ENCODE measurements at regions not wholly inside any gene's neighbourhood (a gene's known extent, or its start where the extent isn't known, plus 50 kb on each side); places are given as distances from the start of the nearest gene placed in this dataset.

DNA sequence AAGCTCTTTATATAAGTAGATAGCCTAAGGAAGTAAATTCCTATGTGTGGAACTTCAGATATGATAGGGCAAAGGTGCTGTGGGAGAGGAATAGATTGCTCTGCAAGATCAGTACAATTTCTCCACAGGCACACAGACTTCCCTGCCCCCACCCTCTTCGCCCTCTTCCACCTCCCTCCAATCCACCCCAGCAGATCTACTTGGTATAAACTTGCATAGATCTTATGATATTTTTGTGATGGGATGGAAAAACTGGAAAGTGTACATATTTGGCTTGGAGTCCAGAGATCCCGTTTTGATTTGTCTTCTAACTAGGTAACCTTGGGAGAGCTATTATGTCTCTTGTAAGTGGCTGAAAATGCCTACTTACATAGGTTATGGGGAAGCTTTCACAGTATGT, 586.3 kb upstream of the USP24 start:
- Histone ChIP-seq H3K9me3 (ENCODE audit: control insufficient read depth, insufficient read depth, low read length) (no peaks in the 10 kb centered on the region), H3K27me3 (ENCODE audit: control insufficient read depth, insufficient read depth, low read length) (no peaks in the 10 kb centered on the region), H3K4me3 (ENCODE audit: low read depth, low read length) (no peak overlapping the region), H3K27ac (ENCODE audit: low read depth, low read length) (no peak overlapping the region)
- ChIA-PET CTCF (no interaction called here), POLR2A (no interaction called here)
- DNase-seq (ENCODE audit: low read depth, low spot score): no peak
- TF ChIP-seq, protein P1, sequence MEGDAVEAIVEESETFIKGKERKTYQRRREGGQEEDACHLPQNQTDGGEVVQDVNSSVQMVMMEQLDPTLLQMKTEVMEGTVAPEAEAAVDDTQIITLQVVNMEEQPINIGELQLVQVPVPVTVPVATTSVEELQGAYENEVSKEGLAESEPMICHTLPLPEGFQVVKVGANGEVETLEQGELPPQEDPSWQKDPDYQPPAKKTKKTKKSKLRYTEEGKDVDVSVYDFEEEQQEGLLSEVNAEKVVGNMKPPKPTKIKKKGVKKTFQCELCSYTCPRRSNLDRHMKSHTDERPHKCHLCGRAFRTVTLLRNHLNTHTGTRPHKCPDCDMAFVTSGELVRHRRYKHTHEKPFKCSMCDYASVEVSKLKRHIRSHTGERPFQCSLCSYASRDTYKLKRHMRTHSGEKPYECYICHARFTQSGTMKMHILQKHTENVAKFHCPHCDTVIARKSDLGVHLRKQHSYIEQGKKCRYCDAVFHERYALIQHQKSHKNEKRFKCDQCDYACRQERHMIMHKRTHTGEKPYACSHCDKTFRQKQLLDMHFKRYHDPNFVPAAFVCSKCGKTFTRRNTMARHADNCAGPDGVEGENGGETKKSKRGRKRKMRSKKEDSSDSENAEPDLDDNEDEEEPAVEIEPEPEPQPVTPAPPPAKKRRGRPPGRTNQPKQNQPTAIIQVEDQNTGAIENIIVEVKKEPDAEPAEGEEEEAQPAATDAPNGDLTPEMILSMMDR (IDR thresholded peaks at IDR 0.05; ENCODE audit: low read depth, low read length): no peak

DNA sequence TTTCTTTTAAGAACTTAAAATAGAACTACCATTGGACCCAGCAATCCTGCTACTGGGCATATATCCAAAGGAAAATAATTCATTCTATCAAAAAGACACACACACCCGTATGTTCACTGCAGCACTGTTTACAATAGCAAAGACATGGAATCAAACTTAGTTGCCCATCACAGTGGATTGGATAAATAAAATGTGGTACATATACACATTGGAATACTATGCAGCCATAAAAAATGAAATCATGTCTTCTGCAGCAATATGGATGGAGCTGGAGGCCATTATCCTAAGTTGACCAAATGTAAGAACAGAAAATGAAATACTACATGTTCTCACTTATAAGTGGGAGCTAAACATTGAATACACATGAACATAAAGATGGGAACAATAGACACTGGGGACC, 585.3 kb upstream of the USP24 start:
- POLR2A ChIA-PET: no interaction called here
- CTCF ChIA-PET: interaction anchor here (1.0 kb wide), 1 partner anchor 8 kb away, joined by 3 read pairs; no protein-coding TSS in a partner anchor
- no peak for DNase-seq (ENCODE audit: low read depth, low spot score)
- Histone ChIP-seq H3K4me3 (ENCODE audit: low read depth, low read length) (no peak overlapping the region), H3K27me3 (ENCODE audit: control insufficient read depth, insufficient read depth, low read length) (no peaks in the 10 kb centered on the region), H3K9me3 (ENCODE audit: control insufficient read depth, insufficient read depth, low read length) (no peaks in the 10 kb centered on the region), H3K27ac (ENCODE audit: low read depth, low read length) (no peak overlapping the region)
- TF ChIP-seq, protein P1 (IDR thresholded peaks at IDR 0.05; ENCODE audit: low read depth, low read length): no peak

DNA sequence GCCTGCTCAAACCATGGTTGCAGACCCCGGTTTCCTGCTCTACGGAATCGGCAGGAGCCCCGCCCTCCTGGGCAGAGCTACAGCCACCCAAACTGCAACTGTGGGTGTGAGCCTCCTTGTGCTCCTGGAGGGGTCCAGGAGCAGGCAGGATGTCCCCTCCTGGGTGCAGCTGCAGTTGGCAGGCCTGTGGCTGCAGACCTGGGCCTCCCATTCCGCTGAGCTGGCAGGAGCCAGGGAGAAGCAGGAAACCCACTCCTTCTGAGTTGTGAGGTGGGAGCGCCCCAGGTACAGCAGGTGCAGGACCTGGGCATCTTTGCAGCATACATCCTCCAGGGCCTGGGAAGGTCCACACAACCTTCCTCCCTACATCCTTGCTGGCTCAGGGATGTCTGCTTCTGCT, 578.7 kb upstream of the USP24 start:
- ChIA-PET POLR2A (no interaction called here), CTCF (no interaction called here)
- TF ChIP-seq, protein P1 (IDR thresholded peaks at IDR 0.05; ENCODE audit: low read depth, low read length): no peak

DNA sequence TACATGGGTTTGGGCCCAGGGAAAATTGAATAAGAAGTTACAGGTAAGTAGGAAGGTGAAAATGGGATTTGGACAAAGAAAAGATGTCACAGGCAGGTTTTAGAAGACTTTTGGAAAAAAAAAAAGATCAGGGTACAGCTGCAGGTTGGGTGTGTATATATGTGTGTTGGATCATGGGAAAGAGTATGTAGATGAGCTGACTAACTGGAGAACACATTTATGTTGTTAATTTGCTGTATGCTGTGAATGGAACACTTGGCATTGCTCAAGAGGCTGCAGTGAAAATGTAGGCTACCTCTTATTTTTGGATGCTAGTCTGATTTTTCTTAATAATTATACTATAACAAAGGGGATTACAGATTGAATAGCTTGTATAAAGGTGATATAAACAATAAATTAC, 577.7 kb upstream of the USP24 start:
- H3K4me3 ChIP-seq (ENCODE audit: low read depth, low read length): no peak overlapping the region
- POLR2A ChIA-PET: no interaction called here
- CTCF ChIA-PET: no interaction called here
- no peak overlapping the region for H3K27ac ChIP-seq (ENCODE audit: low read depth, low read length)
- TF ChIP-seq, protein P1 (IDR thresholded peaks at IDR 0.05; ENCODE audit: low read depth, low read length): no peak
- H3K27me3 ChIP-seq (ENCODE audit: control insufficient read depth, insufficient read depth, low read length): no peaks in the 10 kb centered on the region
- no peak for DNase-seq (ENCODE audit: low read depth, low spot score)
- peaks cover 4% of the 10 kb centered on the region for H3K9me3 ChIP-seq (ENCODE audit: control insufficient read depth, insufficient read depth, low read length)

More for the DNA sequence above, 578.7 kb upstream of the USP24 start:
- H3K27ac ChIP-seq (ENCODE audit: low read depth, low read length): no peak overlapping the region
- no peak overlapping the region for H3K4me3 ChIP-seq (ENCODE audit: low read depth, low read length)
- no peaks in the 10 kb centered on the region for H3K27me3 ChIP-seq (ENCODE audit: control insufficient read depth, insufficient read depth, low read length)
- H3K9me3 ChIP-seq (ENCODE audit: control insufficient read depth, insufficient read depth, low read length): peaks cover 4% of the 10 kb centered on the region
- DNase-seq (ENCODE audit: low read depth, low spot score): no peak

DNA sequence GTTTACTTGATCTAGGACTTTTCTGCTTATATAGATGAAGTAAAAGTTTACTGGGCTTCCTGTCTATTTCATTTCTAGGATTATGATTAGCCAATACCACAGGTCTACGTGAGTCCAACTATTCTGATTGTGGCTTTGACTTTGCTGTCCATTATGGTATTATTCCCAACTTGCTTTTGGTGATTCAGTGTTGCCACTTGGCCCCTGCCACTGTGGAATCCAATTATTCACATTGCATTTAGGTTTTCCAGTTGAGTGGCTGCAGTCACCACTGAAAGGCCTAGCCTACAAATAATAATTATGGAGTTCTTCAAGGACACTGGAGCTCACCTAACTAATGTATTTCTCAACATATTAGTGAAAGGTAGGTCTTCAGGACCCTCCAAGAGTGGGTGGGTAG, 574.3 kb upstream of the USP24 start:
- CTCF ChIA-PET: no interaction called here
- POLR2A ChIA-PET: no interaction called here
- H3K9me3 ChIP-seq (ENCODE audit: control insufficient read depth, insufficient read depth, low read length): peaks cover 4% of the 10 kb centered on the region
- TF ChIP-seq, protein P1 (IDR thresholded peaks at IDR 0.05; ENCODE audit: low read depth, low read length): no peak
- no peaks in the 10 kb centered on the region for H3K27me3 ChIP-seq (ENCODE audit: control insufficient read depth, insufficient read depth, low read length)
- DNase-seq (ENCODE audit: low read depth, low spot score): no peak
- H3K27ac ChIP-seq (ENCODE audit: low read depth, low read length): no peak overlapping the region
- no peak overlapping the region for H3K4me3 ChIP-seq (ENCODE audit: low read depth, low read length)
